Astrocyte (in vitro differentiated cells and primary cell): ENCODE measurements at regions not wholly inside any gene's neighbourhood (a gene's known extent, or its start where the extent isn't known, plus 50 kb on each side); places are given as distances from the start of the nearest gene placed in this dataset.

Experiments used
- EZH2 ChIP-seq: IDR thresholded peaks from 2 replicates; pipeline ENCODE4 v1.6.1; 2012; ENCODE audit warnings: mild to moderate bottlenecking, low read length, inconsistent platforms; ENCODE audit not compliant: insufficient read depth
- TF ChIP-seq, protein P1 (sequence below): IDR thresholded peaks from 2 replicates; pipeline ENCODE4 v1.5.1; 2011; ENCODE audit warnings: low read depth, mild to moderate bottlenecking, inconsistent platforms, low read length, moderate library complexity; ENCODE audit not compliant: insufficient read depth

DNA sequence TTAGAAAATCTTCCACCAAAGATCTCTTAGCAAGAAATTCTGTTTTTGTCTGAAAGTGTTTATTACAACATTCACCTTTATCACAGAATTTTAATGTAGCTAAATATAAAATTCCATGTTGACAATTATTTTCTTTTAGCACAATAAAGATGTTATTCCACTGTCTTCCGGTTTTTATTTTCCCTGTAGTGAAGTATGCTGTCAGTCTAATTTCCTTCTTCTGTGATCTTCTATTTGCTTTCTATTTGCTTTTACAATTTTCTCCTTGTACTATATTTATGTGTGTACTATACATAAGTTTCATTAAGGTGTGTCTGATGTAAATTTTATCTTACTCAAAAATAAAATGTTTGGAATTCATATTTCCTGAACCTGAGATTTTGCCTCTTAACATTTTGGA is 117.5 kb upstream of the PPP2R3A start:
- TF ChIP-seq, protein P1, sequence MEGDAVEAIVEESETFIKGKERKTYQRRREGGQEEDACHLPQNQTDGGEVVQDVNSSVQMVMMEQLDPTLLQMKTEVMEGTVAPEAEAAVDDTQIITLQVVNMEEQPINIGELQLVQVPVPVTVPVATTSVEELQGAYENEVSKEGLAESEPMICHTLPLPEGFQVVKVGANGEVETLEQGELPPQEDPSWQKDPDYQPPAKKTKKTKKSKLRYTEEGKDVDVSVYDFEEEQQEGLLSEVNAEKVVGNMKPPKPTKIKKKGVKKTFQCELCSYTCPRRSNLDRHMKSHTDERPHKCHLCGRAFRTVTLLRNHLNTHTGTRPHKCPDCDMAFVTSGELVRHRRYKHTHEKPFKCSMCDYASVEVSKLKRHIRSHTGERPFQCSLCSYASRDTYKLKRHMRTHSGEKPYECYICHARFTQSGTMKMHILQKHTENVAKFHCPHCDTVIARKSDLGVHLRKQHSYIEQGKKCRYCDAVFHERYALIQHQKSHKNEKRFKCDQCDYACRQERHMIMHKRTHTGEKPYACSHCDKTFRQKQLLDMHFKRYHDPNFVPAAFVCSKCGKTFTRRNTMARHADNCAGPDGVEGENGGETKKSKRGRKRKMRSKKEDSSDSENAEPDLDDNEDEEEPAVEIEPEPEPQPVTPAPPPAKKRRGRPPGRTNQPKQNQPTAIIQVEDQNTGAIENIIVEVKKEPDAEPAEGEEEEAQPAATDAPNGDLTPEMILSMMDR = no peak
- no peak for TF ChIP-seq EZH2
